ENCODE measurements at regions not wholly inside any gene's neighbourhood (a gene's known extent, or its start where the extent isn't known, plus 50 kb on each side); places are given as distances from the start of the nearest gene placed in this dataset.

- no peak for TF ChIP-seq CTCF (conservative IDR thresholded peaks at IDR 0.05; ENCODE audit: control insufficient read depth, insufficient read depth, low read depth, low read length)
- H3K4me3 ChIP-seq (ENCODE audit: control insufficient read depth, low read depth, low read length): no peak overlapping the region
- no peak for DNase-seq (ENCODE audit: low read depth)
These were observed 494.0 kb upstream of the B3GALT2 start for GRCh38 chr1:193680247-193680923.

- no peak for TF ChIP-seq CTCF (conservative IDR thresholded peaks at IDR 0.05; ENCODE audit: control insufficient read depth, insufficient read depth, low read depth, low read length)
- no peak overlapping the region for H3K4me3 ChIP-seq (ENCODE audit: control insufficient read depth, low read depth, low read length)
- DNase-seq (ENCODE audit: low read depth): no peak
These were observed 491.5 kb upstream of the B3GALT2 start for GRCh38 chr1:193677874-193678273.

- no peak for TF ChIP-seq CTCF (conservative IDR thresholded peaks at IDR 0.05; ENCODE audit: control insufficient read depth, insufficient read depth, low read depth, low read length)
- DNase-seq (ENCODE audit: low read depth): no peak
- H3K4me3 ChIP-seq (ENCODE audit: control insufficient read depth, low read depth, low read length): no peak overlapping the region
These were observed 490.7 kb upstream of the B3GALT2 start for GRCh38 chr1:193676996-193677549.

GRCh38 chr1:193674292-193674944 is 488.0 kb upstream of the B3GALT2 start:
- no peak overlapping the region for H3K4me3 ChIP-seq (ENCODE audit: control insufficient read depth, low read depth, low read length)
- no peak for DNase-seq (ENCODE audit: low read depth)
- TF ChIP-seq CTCF (conservative IDR thresholded peaks at IDR 0.05; ENCODE audit: control insufficient read depth, insufficient read depth, low read depth, low read length): no peak

- H3K4me3 ChIP-seq (ENCODE audit: control insufficient read depth, low read depth, low read length): no peak overlapping the region
- no peak for DNase-seq (ENCODE audit: low read depth)
- no peak for TF ChIP-seq CTCF (conservative IDR thresholded peaks at IDR 0.05; ENCODE audit: control insufficient read depth, insufficient read depth, low read depth, low read length)
These were observed 480.2 kb upstream of the B3GALT2 start for GRCh38 chr1:193666485-193667083.

- no peak for DNase-seq (ENCODE audit: low read depth)
- H3K4me3 ChIP-seq (ENCODE audit: control insufficient read depth, low read depth, low read length): no peak overlapping the region
- no peak for TF ChIP-seq CTCF (conservative IDR thresholded peaks at IDR 0.05; ENCODE audit: control insufficient read depth, insufficient read depth, low read depth, low read length)
These were observed 477.6 kb upstream of the B3GALT2 start for GRCh38 chr1:193663965-193664364.
